PC-3 (cell line): ENCODE measurements at regions not wholly inside any gene's neighbourhood (a gene's known extent, or its start where the extent isn't known, plus 50 kb on each side); places are given as distances from the start of the nearest gene placed in this dataset.

Experiments
- ATAC-seq: fragments of 200-7000 bp; cut with Tn5 transposase; 2 replicates; pipeline ENCODE4 v1.9.1; 2020; ENCODE audit warnings: mild to moderate bottlenecking, moderate library complexity
- BruUV-seq: library from RNA; stranded (reverse); fragments of 400-500 nt; replicated peaks from 2 replicates; lab custom pipeline; 2021; lab: Mats Ljungman, UMichigan
- CTCF ChIA-PET: fragments of 300-600 bp; sonication (Branson Sonifier 250); formaldehyde crosslinking; loops from one replicate; lab custom pipeline; 2022; ENCODE audit warnings: antibody characterized with exemption; lab: Charles Lee
- POLR2A ChIA-PET: fragments of 300-600 bp; sonication (Branson Sonifier 250); formaldehyde crosslinking; loops from one replicate; lab custom pipeline; 2022; ENCODE audit warnings: antibody characterized with exemption; ENCODE audit not compliant: unreplicated experiment; lab: Charles Lee
- DNase-seq: peaks from one replicate; pipeline ENCODE4 v3.0.0-alpha.2; 2015
- H2AFZ ChIP-seq: fragments of 300-600 bp; sonication (generic); 2 replicates; pipeline ENCODE4 v1.6.0; 2016; ENCODE audit warnings: antibody characterized with exemption, low read length
- H3F3A ChIP-seq: fragments of 300-600 bp; sonication (generic); one replicate; pipeline ENCODE4 v1.6.0; 2017; ENCODE audit warnings: antibody characterized with exemption, low read length, control low read depth, mild to moderate bottlenecking; ENCODE audit not compliant: unreplicated experiment
- H3K27ac ChIP-seq: fragments of 300-600 bp; sonication (generic); 2 replicates; pipeline ENCODE4 v1.5.1; 2016; ENCODE audit warnings: mild to moderate bottlenecking, low read length
- H3K27me3 ChIP-seq: fragments of 300-600 bp; sonication (generic); 2 replicates; pipeline ENCODE4 v1.6.1; 2016; ENCODE audit warnings: low read length, mixed read lengths
- H3K36me3 ChIP-seq: fragments of 300-600 bp; sonication (generic); 2 replicates; pipeline ENCODE4 v1.6.1; 2016; ENCODE audit warnings: low read depth, mixed run types, low read length, mixed read lengths
- H3K4me1 ChIP-seq: fragments of 300-600 bp; sonication (generic); 2 replicates; pipeline ENCODE4 v1.5.1; 2016; ENCODE audit warnings: low read length; ENCODE audit not compliant: insufficient read depth
- H3K4me2 ChIP-seq: fragments of 300-600 bp; sonication (generic); 2 replicates; pipeline ENCODE4 v1.6.0; 2016; ENCODE audit warnings: low read length
- H3K4me3 ChIP-seq: fragments of 300-600 bp; sonication (generic); 2 replicates; pipeline ENCODE4 v1.5.1; 2016; ENCODE audit warnings: mild to moderate bottlenecking, low read length, mixed read lengths
- H3K79me2 ChIP-seq: fragments of 300-600 bp; sonication (generic); 2 replicates; pipeline ENCODE4 v1.6.1; 2017; ENCODE audit warnings: low read length, mixed read lengths
- H3K9ac ChIP-seq: fragments of 300-600 bp; sonication (generic); 2 replicates; pipeline ENCODE4 v1.6.0; 2016; ENCODE audit warnings: mild to moderate bottlenecking, low read length
- H3K9me2 ChIP-seq: fragments of 300-600 bp; sonication (generic); replicated peaks from 2 replicates; pipeline ENCODE4 v1.6.1; 2016; ENCODE audit warnings: mixed run types, low read length, mixed read lengths
- H3K9me3 ChIP-seq: fragments of 300-600 bp; sonication (generic); 2 replicates; pipeline ENCODE4 v1.6.1; 2016; ENCODE audit warnings: low read length, mixed read lengths
- H4K20me1 ChIP-seq: fragments of 300-600 bp; sonication (generic); 2 replicates; pipeline ENCODE4 v1.6.1; 2016; ENCODE audit warnings: low read length, mixed read lengths
- EZH2 ChIP-seq: fragments of 300-600 bp; sonication (generic); IDR thresholded peaks from one replicate; pipeline ENCODE4 v1.6.1; 2017; ENCODE audit warnings: antibody characterized with exemption, mild to moderate bottlenecking, low read length; ENCODE audit not compliant: unreplicated experiment
- EZH2phosphoT487 ChIP-seq: fragments of 300-600 bp; sonication (generic); IDR thresholded peaks from 2 replicates; pipeline ENCODE4 v1.6.1; 2018; ENCODE audit warnings: mild to moderate bottlenecking, antibody characterized with exemption, low read length, borderline replicate concordance
- intact Hi-C: fragments of 100-400 bp; cut with micrococcal nuclease; formaldehyde crosslinking; loops from 2 replicates; pipeline ENCODE4 v1.9.0; 2023
- TF ChIP-seq, protein P1 (sequence below): fragments of 300-600 bp; sonication (generic); conservative IDR thresholded peaks from 2 replicates; pipeline ENCODE4 v1.5.1; 2017; ENCODE audit warnings: antibody characterized with exemption, low read depth, mild to moderate bottlenecking, low read length

DNA sequence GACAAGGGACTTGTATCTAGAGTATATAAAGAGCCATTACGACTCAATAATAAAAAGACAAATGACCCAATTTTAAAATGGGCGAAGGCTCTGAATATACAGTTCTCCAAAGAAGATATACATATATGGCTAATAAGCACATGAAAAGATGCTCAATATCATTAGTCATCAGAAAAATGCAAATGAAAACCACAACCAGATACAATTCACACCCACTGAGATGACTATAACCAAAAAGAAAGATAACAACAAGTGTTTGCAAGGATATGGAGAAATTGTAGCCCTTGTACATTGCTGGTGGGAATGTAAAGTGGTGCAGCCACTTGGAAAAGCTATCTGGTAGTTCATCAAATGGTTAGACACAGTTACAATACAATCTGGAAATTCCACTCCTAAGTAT is 96.3 kb downstream of the TRIM29 start:
- Histone ChIP-seq H3K4me2 (no peak overlapping the region), H3K4me3 (no peak overlapping the region), H4K20me1 (no peaks in the 10 kb centered on the region), H3K27ac (no peak overlapping the region), H3K27me3 (peaks cover 81% of the 10 kb centered on the region), H3F3A (no peaks in the 10 kb centered on the region), H3K36me3 (no peaks in the 10 kb centered on the region), H3K4me1 (no peaks in the 10 kb centered on the region), H3K79me2 (no peaks in the 10 kb centered on the region), H3K9ac (no peak overlapping the region), H2AFZ (no peak overlapping the region), H3K9me3 (no peaks in the 10 kb centered on the region), H3K9me2 (no peaks in the 10 kb centered on the region)
- no TSS peak for BruUV-seq
- ChIA-PET CTCF (no interaction called here), POLR2A (no interaction called here)
- ATAC-seq (no peak), DNase-seq (no peak)
- intact Hi-C loops = no loop called here
- TF ChIP-seq, protein P1, sequence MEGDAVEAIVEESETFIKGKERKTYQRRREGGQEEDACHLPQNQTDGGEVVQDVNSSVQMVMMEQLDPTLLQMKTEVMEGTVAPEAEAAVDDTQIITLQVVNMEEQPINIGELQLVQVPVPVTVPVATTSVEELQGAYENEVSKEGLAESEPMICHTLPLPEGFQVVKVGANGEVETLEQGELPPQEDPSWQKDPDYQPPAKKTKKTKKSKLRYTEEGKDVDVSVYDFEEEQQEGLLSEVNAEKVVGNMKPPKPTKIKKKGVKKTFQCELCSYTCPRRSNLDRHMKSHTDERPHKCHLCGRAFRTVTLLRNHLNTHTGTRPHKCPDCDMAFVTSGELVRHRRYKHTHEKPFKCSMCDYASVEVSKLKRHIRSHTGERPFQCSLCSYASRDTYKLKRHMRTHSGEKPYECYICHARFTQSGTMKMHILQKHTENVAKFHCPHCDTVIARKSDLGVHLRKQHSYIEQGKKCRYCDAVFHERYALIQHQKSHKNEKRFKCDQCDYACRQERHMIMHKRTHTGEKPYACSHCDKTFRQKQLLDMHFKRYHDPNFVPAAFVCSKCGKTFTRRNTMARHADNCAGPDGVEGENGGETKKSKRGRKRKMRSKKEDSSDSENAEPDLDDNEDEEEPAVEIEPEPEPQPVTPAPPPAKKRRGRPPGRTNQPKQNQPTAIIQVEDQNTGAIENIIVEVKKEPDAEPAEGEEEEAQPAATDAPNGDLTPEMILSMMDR = no peak
- no peak for TF ChIP-seq EZH2

DNA sequence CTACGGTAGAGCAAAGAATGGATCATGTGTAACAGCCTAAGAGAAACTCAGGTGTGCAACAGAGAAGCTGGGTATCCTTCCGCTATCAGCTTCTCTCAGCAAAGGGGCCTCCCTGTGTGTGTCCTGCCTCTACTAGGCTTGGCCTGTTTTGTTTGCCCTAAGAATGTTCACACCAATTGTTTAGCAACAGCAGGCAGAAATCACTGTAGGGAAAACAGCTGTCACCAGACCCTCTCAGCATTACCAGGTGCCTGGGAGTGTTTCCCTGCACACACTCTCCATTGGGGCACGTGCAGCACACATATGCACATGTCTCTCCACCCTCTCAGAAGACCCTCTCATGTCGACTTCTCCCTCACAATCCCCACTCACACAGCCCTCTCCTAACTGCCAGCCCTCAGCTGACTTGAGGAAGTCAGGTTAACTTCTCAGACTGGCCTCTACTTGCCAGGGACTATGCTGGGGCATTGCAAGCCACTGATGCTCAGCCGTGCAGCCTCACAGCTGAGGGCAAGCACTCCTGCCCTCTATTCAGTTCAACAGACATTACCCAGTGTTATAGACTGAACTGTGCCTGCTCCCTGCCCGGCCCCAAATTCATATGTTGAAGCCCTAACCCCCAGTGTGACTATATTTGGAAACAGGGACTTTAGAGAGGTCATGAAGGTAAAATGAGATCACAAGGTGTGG is 97.6 kb downstream of the TRIM29 start:
- H3K36me3 ChIP-seq = no peaks in the 10 kb centered on the region
- no peak overlapping the region for H3K9ac ChIP-seq
- no peak overlapping the region for H2AFZ ChIP-seq
- no peak for ATAC-seq
- BruUV-seq = no TSS peak
- H4K20me1 ChIP-seq = no peaks in the 10 kb centered on the region
- intact Hi-C loops = no loop called here
- DNase-seq = no peak
- no peaks in the 10 kb centered on the region for H3K9me3 ChIP-seq
- no peak overlapping the region for H3K4me3 ChIP-seq
- ChIA-PET POLR2A (no interaction called here), CTCF (no interaction called here)
- no peaks in the 10 kb centered on the region for H3K9me2 ChIP-seq
- H3K4me2 ChIP-seq = no peak overlapping the region
- H3K27ac ChIP-seq = no peak overlapping the region
- H3K27me3 ChIP-seq = peaks cover 86% of the 10 kb centered on the region
- no peaks in the 10 kb centered on the region for H3K4me1 ChIP-seq
- no peaks in the 10 kb centered on the region for H3K79me2 ChIP-seq
- TF ChIP-seq, protein P1 = no peak
- no peak for TF ChIP-seq EZH2phosphoT487
- no peak for TF ChIP-seq EZH2
- H3F3A ChIP-seq = no peaks in the 10 kb centered on the region

- ATAC-seq (no peak), DNase-seq (no peak)
- H3K9ac ChIP-seq = no peak overlapping the region
- no peaks in the 10 kb centered on the region for H4K20me1 ChIP-seq
- no peaks in the 10 kb centered on the region for H3K79me2 ChIP-seq
- POLR2A ChIA-PET = no interaction called here
- H3K9me2 ChIP-seq = no peaks in the 10 kb centered on the region
- no peaks in the 10 kb centered on the region for H3F3A ChIP-seq
- intact Hi-C loops = no loop called here
- CTCF ChIA-PET = no interaction called here
- H3K9me3 ChIP-seq = no peaks in the 10 kb centered on the region
- H3K27me3 ChIP-seq = peaks cover 86% of the 10 kb centered on the region
- H2AFZ ChIP-seq = no peak overlapping the region
- H3K4me3 ChIP-seq = no peak overlapping the region
- TF ChIP-seq EZH2 (no peak), EZH2phosphoT487 (no peak)
- TF ChIP-seq, protein P1 = no peak
- H3K4me2 ChIP-seq = no peak overlapping the region
- H3K4me1 ChIP-seq = no peaks in the 10 kb centered on the region
- no TSS peak for BruUV-seq
- H3K27ac ChIP-seq = no peak overlapping the region
- H3K36me3 ChIP-seq = no peaks in the 10 kb centered on the region
These were observed 98.9 kb downstream of the TRIM29 start for GRCh38 chr11:120039039-120039438.
